B cell (primary cell): ENCODE measurements at regions not wholly inside any gene's neighbourhood (a gene's known extent, or its start where the extent isn't known, plus 50 kb on each side); places are given as distances from the start of the nearest gene placed in this dataset.

Experiments
- EZH2 ChIP-seq: IDR thresholded peaks from 2 replicates; pipeline ENCODE4 v1.6.1; 2012; ENCODE audit warnings: borderline replicate concordance, low read depth, mild to moderate bottlenecking, moderate library complexity, low read length; ENCODE audit not compliant: insufficient read depth, poor library complexity, severe bottlenecking
- TF ChIP-seq, protein P1 (sequence below): fragments of 200-600 bp; IDR thresholded peaks from one replicate; pipeline ENCODE4 v1.8.0; 2022; ENCODE audit warnings: antibody characterized with exemption, mild to moderate bottlenecking

DNA sequence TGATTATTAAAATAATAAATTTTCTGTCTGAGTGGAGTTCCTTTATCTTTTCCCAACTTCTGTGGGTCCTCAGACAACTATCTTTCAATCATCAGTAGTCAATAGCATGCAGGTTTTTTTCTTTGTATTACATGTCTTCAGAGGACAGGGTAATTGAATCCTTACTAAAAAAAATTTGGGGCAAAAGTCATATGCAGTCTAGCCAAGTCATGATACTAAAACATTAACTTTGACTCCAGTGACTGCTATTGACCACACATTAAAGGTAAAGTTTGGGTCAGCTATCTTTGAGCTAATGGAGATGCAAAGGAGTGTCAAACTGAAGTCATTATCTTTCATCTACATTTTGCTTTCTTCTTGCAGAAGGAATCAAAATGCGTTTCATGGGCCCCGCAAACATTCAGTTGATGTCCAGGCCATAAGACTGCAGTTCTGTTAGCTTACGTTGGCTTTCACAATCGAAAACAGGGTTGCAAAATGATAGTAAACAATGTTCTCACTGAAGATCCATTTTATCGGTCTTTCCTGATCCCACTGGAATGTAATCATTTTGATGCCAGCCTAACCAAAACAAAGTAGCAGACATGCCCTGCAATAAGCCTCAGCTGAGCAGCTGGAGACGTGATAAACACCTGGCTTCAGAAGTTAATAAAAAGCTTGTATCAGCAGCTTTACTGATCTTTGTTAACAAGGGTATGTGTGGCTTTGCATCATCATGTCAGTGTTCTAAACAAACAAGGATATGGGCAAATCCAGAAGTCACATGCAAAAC lies 186.1 kb upstream of the PRLR start:
- TF ChIP-seq, protein P1, sequence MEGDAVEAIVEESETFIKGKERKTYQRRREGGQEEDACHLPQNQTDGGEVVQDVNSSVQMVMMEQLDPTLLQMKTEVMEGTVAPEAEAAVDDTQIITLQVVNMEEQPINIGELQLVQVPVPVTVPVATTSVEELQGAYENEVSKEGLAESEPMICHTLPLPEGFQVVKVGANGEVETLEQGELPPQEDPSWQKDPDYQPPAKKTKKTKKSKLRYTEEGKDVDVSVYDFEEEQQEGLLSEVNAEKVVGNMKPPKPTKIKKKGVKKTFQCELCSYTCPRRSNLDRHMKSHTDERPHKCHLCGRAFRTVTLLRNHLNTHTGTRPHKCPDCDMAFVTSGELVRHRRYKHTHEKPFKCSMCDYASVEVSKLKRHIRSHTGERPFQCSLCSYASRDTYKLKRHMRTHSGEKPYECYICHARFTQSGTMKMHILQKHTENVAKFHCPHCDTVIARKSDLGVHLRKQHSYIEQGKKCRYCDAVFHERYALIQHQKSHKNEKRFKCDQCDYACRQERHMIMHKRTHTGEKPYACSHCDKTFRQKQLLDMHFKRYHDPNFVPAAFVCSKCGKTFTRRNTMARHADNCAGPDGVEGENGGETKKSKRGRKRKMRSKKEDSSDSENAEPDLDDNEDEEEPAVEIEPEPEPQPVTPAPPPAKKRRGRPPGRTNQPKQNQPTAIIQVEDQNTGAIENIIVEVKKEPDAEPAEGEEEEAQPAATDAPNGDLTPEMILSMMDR: no peak
- TF ChIP-seq EZH2: no peak
